RWPE1 (cell line): ENCODE measurements at regions not wholly inside any gene's neighbourhood (a gene's known extent, or its start where the extent isn't known, plus 50 kb on each side); places are given as distances from the start of the nearest gene placed in this dataset.

Experiments
- CTCF ChIA-PET: fragments of 350-600 bp; sonication (Branson Sonifier 250); formaldehyde crosslinking; extraction: SDS; loops from one replicate; lab custom pipeline; 2021; lab: Yijun Ruan, JAX
- POLR2A ChIA-PET: fragments of 400-600 bp; formaldehyde crosslinking; extraction: SDS; loops from one replicate; lab custom pipeline; 2020; ENCODE audit warnings: antibody characterized with exemption; ENCODE audit not compliant: low non-redundant PET; lab: Yijun Ruan, JAX
- DNase-seq: peaks from one replicate; pipeline ENCODE4 v3.0.0; 2012; ENCODE audit warnings: low spot score
- H3K27ac ChIP-seq: fragments of 450-650 bp; 2 replicates; pipeline ENCODE4 v1.5.1; 2017
- CTCF ChIP-seq: fragments of 450-650 bp; conservative IDR thresholded peaks from 2 replicates; pipeline ENCODE4 v1.5.1; 2017; ENCODE audit warnings: low read depth, mild to moderate bottlenecking

GRCh38 chr3:154071146-154071545, 50.0 kb upstream of the ARHGEF26 start:
- no peak for DNase-seq
- no peak overlapping the region for H3K27ac ChIP-seq
- no peak for TF ChIP-seq CTCF
- CTCF ChIA-PET, result no interaction called here
- POLR2A ChIA-PET, result no interaction called here
